ENCODE measurements at regions not wholly inside any gene's neighbourhood (a gene's known extent, or its start where the extent isn't known, plus 50 kb on each side); places are given as distances from the start of the nearest gene placed in this dataset.
"Not testable (repeated sequence)": the region's sequence is repeated elsewhere in the genome, so short reads cannot be mapped to it uniquely, and the experiment has no call there.

- DNase-seq, result no peak
- TF ChIP-seq, protein P1, sequence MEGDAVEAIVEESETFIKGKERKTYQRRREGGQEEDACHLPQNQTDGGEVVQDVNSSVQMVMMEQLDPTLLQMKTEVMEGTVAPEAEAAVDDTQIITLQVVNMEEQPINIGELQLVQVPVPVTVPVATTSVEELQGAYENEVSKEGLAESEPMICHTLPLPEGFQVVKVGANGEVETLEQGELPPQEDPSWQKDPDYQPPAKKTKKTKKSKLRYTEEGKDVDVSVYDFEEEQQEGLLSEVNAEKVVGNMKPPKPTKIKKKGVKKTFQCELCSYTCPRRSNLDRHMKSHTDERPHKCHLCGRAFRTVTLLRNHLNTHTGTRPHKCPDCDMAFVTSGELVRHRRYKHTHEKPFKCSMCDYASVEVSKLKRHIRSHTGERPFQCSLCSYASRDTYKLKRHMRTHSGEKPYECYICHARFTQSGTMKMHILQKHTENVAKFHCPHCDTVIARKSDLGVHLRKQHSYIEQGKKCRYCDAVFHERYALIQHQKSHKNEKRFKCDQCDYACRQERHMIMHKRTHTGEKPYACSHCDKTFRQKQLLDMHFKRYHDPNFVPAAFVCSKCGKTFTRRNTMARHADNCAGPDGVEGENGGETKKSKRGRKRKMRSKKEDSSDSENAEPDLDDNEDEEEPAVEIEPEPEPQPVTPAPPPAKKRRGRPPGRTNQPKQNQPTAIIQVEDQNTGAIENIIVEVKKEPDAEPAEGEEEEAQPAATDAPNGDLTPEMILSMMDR (IDR thresholded peaks at IDR 0.05), result no peak
- no peak for TF ChIP-seq POLR2A (IDR thresholded peaks at IDR 0.05)
- no peaks in the 10 kb centered on the region for H3K4me1 ChIP-seq
- H3K27me3 ChIP-seq, result peaks cover 0 to 9% (median 2%) of the 10 kb centered on the region in 4 donors
- H3K36me3 ChIP-seq, result no peaks in the 10 kb centered on the region
- H3K27ac ChIP-seq, result no peak overlapping the region
- no peak overlapping the region for H3K4me3 ChIP-seq
- intact Hi-C loops (cut with DNase I), result no loop called here
- H3K9me3 ChIP-seq, result peaks cover 0 to 29% (median 0%) of the 10 kb centered on the region in 3 donors
Observed at GRCh38 chr21:9008636-9009035, 1512.7 kb upstream of the TPTE start.

- H3K27me3 ChIP-seq; intact Hi-C loops (cut with DNase I); H3K4me1 ChIP-seq; DNase-seq; H3K36me3 ChIP-seq; H3K4me3 ChIP-seq; H3K27ac ChIP-seq: not testable (repeated sequence)
- peaks cover 0 to 35% (median 3%) of the 10 kb centered on the region in 3 donors for H3K9me3 ChIP-seq
- 34 to 42% methylated on average over 3 of the region's 3 CpGs for WGBS, 2 donors
Observed at GRCh38 chr21:9009267-9010016, 1511.9 kb upstream of the TPTE start.

- 7 to 14% methylated on average over 4 of the region's 4 CpGs for WGBS, 2 donors
- H3K27ac ChIP-seq; H3K27me3 ChIP-seq; DNase-seq; H3K36me3 ChIP-seq; H3K4me1 ChIP-seq; intact Hi-C loops (cut with DNase I); H3K4me3 ChIP-seq: not testable (repeated sequence)
- peaks cover 0 to 32% (median 3%) of the 10 kb centered on the region in 3 donors for H3K9me3 ChIP-seq
Observed at GRCh38 chr21:9010121-9010795, 1511.1 kb upstream of the TPTE start.

GRCh38 chr21:9010936-9011890, 1510.2 kb upstream of the TPTE start:
- intact Hi-C loops (cut with DNase I); H3K36me3 ChIP-seq; H3K4me1 ChIP-seq; H3K27ac ChIP-seq; DNase-seq; H3K4me3 ChIP-seq; H3K27me3 ChIP-seq: not testable (repeated sequence)
- WGBS, 2 donors, result 49 to 56% methylated on average over 3 of the region's 3 CpGs
- peaks cover 0 to 32% (median 3%) of the 10 kb centered on the region in 3 donors for H3K9me3 ChIP-seq

- H3K4me1 ChIP-seq; DNase-seq; H3K4me3 ChIP-seq; intact Hi-C loops (cut with DNase I); H3K27ac ChIP-seq; H3K27me3 ChIP-seq; H3K36me3 ChIP-seq: not testable (repeated sequence)
- 30 to 36% methylated on average over 3 to 4 of the region's 4 CpGs for WGBS, 2 donors
- H3K9me3 ChIP-seq, result peaks cover 0 to 32% (median 3%) of the 10 kb centered on the region in 3 donors
Observed at GRCh38 chr21:9011916-9012315, 1509.5 kb upstream of the TPTE start.

DNA sequence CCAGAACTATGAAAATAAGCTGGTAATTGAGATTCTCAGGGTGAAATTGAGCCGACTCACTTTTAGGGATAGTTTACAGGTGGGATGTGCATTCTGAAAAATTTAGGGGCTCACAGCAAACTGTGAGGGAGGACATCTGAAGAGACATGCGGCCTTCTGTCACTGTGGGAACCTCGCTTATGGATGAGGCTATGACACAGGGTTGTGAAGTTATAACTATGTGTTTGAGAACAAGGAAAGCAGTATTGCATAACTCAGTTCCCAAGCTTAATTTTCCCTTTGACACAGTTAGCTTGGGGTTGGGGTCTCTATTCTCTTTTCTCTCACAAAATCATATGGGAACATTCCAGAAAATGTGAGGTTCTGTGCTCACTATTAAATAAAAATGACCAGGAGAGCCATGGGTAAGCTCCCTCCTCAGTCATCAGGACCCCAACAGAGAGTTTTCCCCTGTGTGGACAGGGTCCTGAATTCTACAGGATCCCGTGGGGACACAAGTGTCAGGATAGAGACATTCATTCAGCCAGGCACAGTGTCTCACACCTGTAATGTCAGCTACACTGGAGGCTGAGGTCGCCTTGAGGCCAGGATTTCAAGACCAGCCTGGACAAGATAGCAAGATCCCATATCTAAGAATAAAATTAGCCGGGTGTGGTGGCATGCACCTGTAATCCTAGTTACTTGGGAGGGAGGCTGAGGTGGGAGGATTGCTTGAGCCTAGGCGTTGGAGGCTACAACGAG, 1507.7 kb upstream of the TPTE start:
- H3K27me3 ChIP-seq; H3K4me3 ChIP-seq; intact Hi-C loops (cut with DNase I); DNase-seq; H3K4me1 ChIP-seq; H3K27ac ChIP-seq; H3K36me3 ChIP-seq: not testable (repeated sequence)
- 49 to 54% methylated on average over 8 of the region's 8 CpGs for WGBS, 2 donors
- peaks cover 0 to 32% (median 3%) of the 10 kb centered on the region in 3 donors for H3K9me3 ChIP-seq

- peaks cover 0 to 29% (median 3%) of the 10 kb centered on the region in 3 donors for H3K9me3 ChIP-seq
- DNase-seq; intact Hi-C loops (cut with DNase I); H3K36me3 ChIP-seq; H3K4me1 ChIP-seq; H3K27ac ChIP-seq; H3K4me3 ChIP-seq; H3K27me3 ChIP-seq: not testable (repeated sequence)
- WGBS, 2 donors, result 65 to 67% methylated on average over 7 of the region's 7 CpGs
Observed at GRCh38 chr21:9014243-9014734, 1507.1 kb upstream of the TPTE start.

DNA sequence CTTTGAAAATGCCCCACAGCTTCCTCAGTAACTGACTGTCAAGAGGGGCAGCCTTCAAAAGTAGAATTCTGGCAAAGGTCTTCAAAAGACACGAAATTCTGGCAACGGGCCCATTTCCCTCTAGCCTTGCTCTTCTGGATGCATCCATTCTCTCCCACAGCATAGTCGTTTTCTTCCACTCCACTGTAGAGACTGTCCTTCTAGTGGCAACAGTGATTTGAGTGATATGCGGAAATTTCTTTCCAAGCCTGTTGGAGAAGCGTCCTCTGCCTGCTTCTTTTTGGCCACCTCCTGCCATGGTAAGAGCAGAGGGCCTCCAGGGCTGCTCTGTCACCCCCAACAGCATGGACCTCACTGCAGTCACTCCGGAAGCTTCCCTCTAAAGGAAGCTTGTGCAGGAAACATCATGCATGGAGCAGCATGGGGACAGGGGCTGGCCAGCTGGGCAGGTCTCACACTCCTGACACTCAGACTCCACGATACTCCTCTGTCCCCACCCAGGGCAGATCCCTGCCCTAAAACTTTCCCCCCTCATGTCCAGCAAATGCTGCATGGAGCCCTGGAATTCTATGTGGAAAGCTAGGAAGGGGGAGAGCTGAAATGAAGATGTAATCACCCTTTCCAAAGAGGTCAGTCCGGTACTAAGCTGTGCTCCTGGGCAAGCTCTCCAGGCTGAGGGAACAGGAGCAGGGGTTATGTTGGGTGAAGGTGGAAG, 1505.7 kb upstream of the TPTE start:
- 52 to 57% methylated on average over 7 of the region's 8 CpGs for WGBS, 2 donors
- H3K27me3 ChIP-seq; DNase-seq; H3K27ac ChIP-seq; intact Hi-C loops (cut with DNase I); H3K36me3 ChIP-seq; H3K4me1 ChIP-seq; H3K4me3 ChIP-seq: not testable (repeated sequence)
- H3K9me3 ChIP-seq, result peaks cover 0 to 28% (median 3%) of the 10 kb centered on the region in 3 donors

- H3K27ac ChIP-seq; intact Hi-C loops (cut with DNase I); H3K36me3 ChIP-seq; H3K4me1 ChIP-seq; DNase-seq; H3K4me3 ChIP-seq; H3K27me3 ChIP-seq: not testable (repeated sequence)
- H3K9me3 ChIP-seq, result peaks cover 0 to 28% (median 3%) of the 10 kb centered on the region in 3 donors
- WGBS, 2 donors, result 0 to 40% methylated on average over 1 to 2 of the region's 2 CpGs
Observed at GRCh38 chr21:9017206-9017605, 1504.2 kb upstream of the TPTE start.

GRCh38 chr21:9018731-9019253, 1502.6 kb upstream of the TPTE start:
- H3K36me3 ChIP-seq; intact Hi-C loops (cut with DNase I); H3K4me1 ChIP-seq; H3K27me3 ChIP-seq; H3K4me3 ChIP-seq; DNase-seq; H3K27ac ChIP-seq: not testable (repeated sequence)
- peaks cover 0 to 21% (median 3%) of the 10 kb centered on the region in 3 donors for H3K9me3 ChIP-seq
- 100% methylated on average over 1 of the region's 5 CpGs; no CpG with 5 or more reads in 1 of the 2 donors for WGBS, 2 donors

Measured in esophagus squamous epithelium (tissue), 5 donors.